ENCODE measurements at regions not wholly inside any gene's neighbourhood (a gene's known extent, or its start where the extent isn't known, plus 50 kb on each side); places are given as distances from the start of the nearest gene placed in this dataset.
A peak's percentile ranks its signal among the peaks of the same experiment; 100 is the strongest.

GRCh38 chr16:63995025-63995424, 1126.8 kb downstream of the CDH11 start:
- DNase-seq (ENCODE audit: extremely low read depth in 1 of 11, low read depth in 9 of 11, low spot score in 4 of 11), result no peak

- peak in 9 of 11 donors; percentile 6 to 44 (median 28) for DNase-seq (ENCODE audit: extremely low read depth in 1 of 11, low read depth in 9 of 11, low spot score in 4 of 11)
These were observed 1138.5 kb downstream of the CDH11 start for GRCh38 chr16:63983401-63983800.

GRCh38 chr16:63982741-63983140, 1139.1 kb downstream of the CDH11 start:
- no peak for DNase-seq (ENCODE audit: extremely low read depth in 1 of 11, low read depth in 9 of 11, low spot score in 4 of 11)

GRCh38 chr16:63982110-63982509, 1139.8 kb downstream of the CDH11 start:
- DNase-seq (ENCODE audit: extremely low read depth in 1 of 11, low read depth in 9 of 11, low spot score in 4 of 11), result no peak

GRCh38 chr16:63981639-63982038, 1140.2 kb downstream of the CDH11 start:
- DNase-seq (ENCODE audit: extremely low read depth in 1 of 11, low read depth in 9 of 11, low spot score in 4 of 11), result no peak

GRCh38 chr16:63980763-63981162, 1141.1 kb downstream of the CDH11 start:
- no peak for DNase-seq (ENCODE audit: extremely low read depth in 1 of 11, low read depth in 9 of 11, low spot score in 4 of 11)

GRCh38 chr16:63978240-63978639, 1143.6 kb downstream of the CDH11 start:
- DNase-seq (ENCODE audit: extremely low read depth in 1 of 11, low read depth in 9 of 11, low spot score in 4 of 11), result no peak

- no peak for DNase-seq (ENCODE audit: extremely low read depth in 1 of 11, low read depth in 9 of 11, low spot score in 4 of 11)
These were observed 1145.5 kb downstream of the CDH11 start for GRCh38 chr16:63976345-63976744.

- no peak for DNase-seq (ENCODE audit: extremely low read depth in 1 of 11, low read depth in 9 of 11, low spot score in 4 of 11)
These were observed 1146.2 kb downstream of the CDH11 start for GRCh38 chr16:63975669-63976068.

GRCh38 chr16:63967966-63968365, 1153.9 kb downstream of the CDH11 start:
- no peak for DNase-seq (ENCODE audit: extremely low read depth in 1 of 11, low read depth in 9 of 11, low spot score in 4 of 11)

- no peak for DNase-seq (ENCODE audit: extremely low read depth in 1 of 11, low read depth in 9 of 11, low spot score in 4 of 11)
These were observed 1161.5 kb downstream of the CDH11 start for GRCh38 chr16:63960321-63960720.

GRCh38 chr16:63947022-63947421, 1174.8 kb downstream of the CDH11 start:
- DNase-seq (ENCODE audit: extremely low read depth in 1 of 11, low read depth in 9 of 11, low spot score in 4 of 11), result no peak

- no peak for DNase-seq (ENCODE audit: extremely low read depth in 1 of 11, low read depth in 9 of 11, low spot score in 4 of 11)
These were observed 1176.1 kb downstream of the CDH11 start for GRCh38 chr16:63945806-63946205.

GRCh38 chr16:63943566-63943965, 1178.3 kb downstream of the CDH11 start:
- peak in 4 of 11 donors; percentile 0 to 4 (median 1) for DNase-seq (ENCODE audit: extremely low read depth in 1 of 11, low read depth in 9 of 11, low spot score in 4 of 11)

- DNase-seq (ENCODE audit: extremely low read depth in 1 of 11, low read depth in 9 of 11, low spot score in 4 of 11), result no peak
These were observed 1183.2 kb downstream of the CDH11 start for GRCh38 chr16:63938661-63939060.

GRCh38 chr16:63933841-63934240, 1188.0 kb downstream of the CDH11 start:
- DNase-seq (ENCODE audit: extremely low read depth in 1 of 11, low read depth in 9 of 11, low spot score in 4 of 11), result no peak

GRCh38 chr16:63928421-63928820, 1193.4 kb downstream of the CDH11 start:
- no peak for DNase-seq (ENCODE audit: extremely low read depth in 1 of 11, low read depth in 9 of 11, low spot score in 4 of 11)

GRCh38 chr16:63925221-63925620, 1196.6 kb downstream of the CDH11 start:
- no peak for DNase-seq (ENCODE audit: extremely low read depth in 1 of 11, low read depth in 9 of 11, low spot score in 4 of 11)

- no peak for DNase-seq (ENCODE audit: extremely low read depth in 1 of 11, low read depth in 9 of 11, low spot score in 4 of 11)
These were observed 1199.3 kb downstream of the CDH11 start for GRCh38 chr16:63922560-63922959.

GRCh38 chr16:63921737-63922295, 1200.0 kb downstream of the CDH11 start:
- DNase-seq (ENCODE audit: extremely low read depth in 1 of 11, low read depth in 9 of 11, low spot score in 4 of 11), result no peak

GRCh38 chr16:63913290-63913689, 1208.6 kb downstream of the CDH11 start:
- no peak for DNase-seq (ENCODE audit: extremely low read depth in 1 of 11, low read depth in 9 of 11, low spot score in 4 of 11)

- DNase-seq (ENCODE audit: extremely low read depth in 1 of 11, low read depth in 9 of 11, low spot score in 4 of 11), result no peak
These were observed 1214.6 kb downstream of the CDH11 start for GRCh38 chr16:63907251-63907650.
